GM12873 (cell line): ENCODE measurements at regions not wholly inside any gene's neighbourhood (a gene's known extent, or its start where the extent isn't known, plus 50 kb on each side); places are given as distances from the start of the nearest gene placed in this dataset.

Source experiments
- CTCF ChIP-seq: IDR thresholded peaks from 2 replicates; pipeline ENCODE4 v1.5.1; 2012; ENCODE audit warnings: low read depth, mild to moderate bottlenecking, moderate library complexity, low read length, control low read depth; ENCODE audit not compliant: insufficient read depth; ENCODE audit errors: missing control alignments

GRCh38 chr9:13367784-13368183 is 88.3 kb upstream of the MPDZ start:
- TF ChIP-seq CTCF = no peak

- no peak for TF ChIP-seq CTCF
These were observed 84.9 kb upstream of the MPDZ start for GRCh38 chr9:13364271-13365000.

GRCh38 chr9:13361076-13361475 is 81.6 kb upstream of the MPDZ start:
- TF ChIP-seq CTCF = no peak

- no peak for TF ChIP-seq CTCF
These were observed 80.7 kb upstream of the MPDZ start for GRCh38 chr9:13360188-13360587.

- TF ChIP-seq CTCF = no peak
These were observed 78.6 kb upstream of the MPDZ start for GRCh38 chr9:13358128-13358527.

- no peak for TF ChIP-seq CTCF
These were observed 75.2 kb upstream of the MPDZ start for GRCh38 chr9:13354733-13355132.

- TF ChIP-seq CTCF = no peak
These were observed 73.0 kb upstream of the MPDZ start for GRCh38 chr9:13352451-13352979.
